ENCODE measurements at regions not wholly inside any gene's neighbourhood (a gene's known extent, or its start where the extent isn't known, plus 50 kb on each side); places are given as distances from the start of the nearest gene placed in this dataset.

DNA sequence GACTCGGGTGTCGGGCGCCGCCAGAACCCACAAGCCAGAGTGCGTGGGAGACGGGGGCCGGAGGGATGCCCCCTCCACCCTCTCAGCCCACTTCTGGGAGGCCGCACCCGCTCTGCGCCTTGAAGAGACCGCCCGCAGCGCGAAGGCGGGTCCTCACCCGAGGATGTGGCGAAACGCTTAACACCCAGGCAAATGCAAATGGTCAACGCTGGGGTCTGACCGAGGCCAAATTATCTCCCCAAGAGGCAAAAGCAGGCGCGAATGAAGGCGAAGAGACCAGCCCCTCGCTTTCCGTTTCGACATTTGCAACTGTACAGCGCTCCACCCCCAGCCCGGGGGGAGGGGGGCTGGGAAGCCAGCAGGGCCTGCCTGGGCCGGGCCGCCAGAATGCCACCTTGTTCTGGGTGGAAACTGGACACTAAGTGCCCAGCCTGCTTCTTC is 137.7 kb upstream of the ZIC3 start:
- TF ChIP-seq POLR2AphosphoS5 (IDR thresholded peaks at IDR 0.05; ENCODE audit: low read depth, low read length) (no peak), SPI1 (IDR thresholded peaks at IDR 0.05; ENCODE audit: low read depth, low read length) (no peak), POLR2A (IDR thresholded peaks at IDR 0.05; ENCODE audit: low read depth, low read length) (no peak), TAF1 (IDR thresholded peaks at IDR 0.05; ENCODE audit: low read depth, low read length) (no peak), POU2F2 (IDR thresholded peaks at IDR 0.05; ENCODE audit: low read depth, low read length) (no peak), PAX5 (IDR thresholded peaks at IDR 0.05; ENCODE audit: insufficient read depth, low read length, severe bottlenecking) (no peak)
- no peak for FAIRE-seq
- DNase-seq (ENCODE audit: insufficient read length, low spot score): no peak

DNA sequence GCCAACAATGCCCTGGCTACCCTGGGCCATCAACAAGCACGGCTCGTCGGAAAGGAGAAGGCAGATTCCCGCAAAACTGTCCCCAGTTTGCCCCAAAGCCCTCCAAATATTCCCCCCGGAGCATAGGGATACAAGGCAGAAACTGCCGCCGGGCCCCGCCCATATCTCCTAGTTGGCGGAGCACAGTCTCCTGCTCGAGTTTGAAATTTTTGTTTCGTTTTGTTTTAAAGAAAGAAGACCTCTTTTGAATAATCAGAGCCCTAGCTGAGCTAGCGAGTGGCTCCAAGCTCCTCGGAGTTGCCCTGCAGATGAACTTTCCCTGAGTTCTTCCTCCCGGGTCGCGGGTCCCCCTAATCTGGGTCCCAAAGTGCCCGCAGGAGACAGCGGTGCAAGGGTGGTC is 138.1 kb upstream of the ZIC3 start:
- TF ChIP-seq POLR2AphosphoS5 (IDR thresholded peaks at IDR 0.05; ENCODE audit: low read depth, low read length): no peak
- no peak for TF ChIP-seq TAF1 (IDR thresholded peaks at IDR 0.05; ENCODE audit: low read depth, low read length)
- no peak for FAIRE-seq
- DNase-seq (ENCODE audit: insufficient read length, low spot score): no peak

DNA sequence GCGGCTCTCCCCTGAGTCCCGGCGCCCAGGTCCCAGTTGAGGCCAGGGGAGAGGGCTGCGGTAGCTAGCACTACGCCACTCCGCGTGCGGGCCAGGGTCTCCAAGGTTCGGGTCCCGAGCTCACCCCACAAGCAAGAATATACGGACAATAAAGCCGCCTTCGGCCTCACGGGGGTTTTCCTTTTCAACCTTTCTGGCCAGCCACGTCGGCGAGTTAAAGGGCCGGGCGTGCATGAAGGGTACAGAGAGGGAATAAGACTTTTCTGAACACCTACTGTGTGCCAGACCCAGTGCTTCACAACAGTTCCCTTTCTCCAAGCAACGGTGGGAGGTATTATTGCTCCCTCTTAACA is 138.5 kb upstream of the ZIC3 start:
- no peak for FAIRE-seq
- DNase-seq (ENCODE audit: insufficient read length, low spot score): no peak
- TF ChIP-seq POU2F2 (IDR thresholded peaks at IDR 0.05; ENCODE audit: low read depth, low read length): no peak
- TF ChIP-seq PAX5 (IDR thresholded peaks at IDR 0.05; ENCODE audit: insufficient read depth, low read length, severe bottlenecking): no peak
- no peak for TF ChIP-seq POLR2AphosphoS5 (IDR thresholded peaks at IDR 0.05; ENCODE audit: low read depth, low read length)
- no peak for TF ChIP-seq TAF1 (IDR thresholded peaks at IDR 0.05; ENCODE audit: low read depth, low read length)
- no peak for TF ChIP-seq SPI1 (IDR thresholded peaks at IDR 0.05; ENCODE audit: low read depth, low read length)
- no peak for TF ChIP-seq POLR2A (IDR thresholded peaks at IDR 0.05; ENCODE audit: low read depth, low read length)

GRCh38 chrX:137426695-137427425 is 139.1 kb upstream of the ZIC3 start:
- no peak for TF ChIP-seq POLR2A (IDR thresholded peaks at IDR 0.05; ENCODE audit: low read depth, low read length)
- TF ChIP-seq POU2F2 (IDR thresholded peaks at IDR 0.05; ENCODE audit: low read depth, low read length): no peak
- no peak for TF ChIP-seq POLR2AphosphoS5 (IDR thresholded peaks at IDR 0.05; ENCODE audit: low read depth, low read length)
- TF ChIP-seq SPI1 (IDR thresholded peaks at IDR 0.05; ENCODE audit: low read depth, low read length): no peak
- no peak for TF ChIP-seq TAF1 (IDR thresholded peaks at IDR 0.05; ENCODE audit: low read depth, low read length)
- TF ChIP-seq PAX5 (IDR thresholded peaks at IDR 0.05; ENCODE audit: insufficient read depth, low read length, severe bottlenecking): no peak
- FAIRE-seq (no peak), DNase-seq (ENCODE audit: insufficient read length, low spot score) (no peak)

GRCh38 chrX:137425986-137426385 is 139.9 kb upstream of the ZIC3 start:
- FAIRE-seq (no peak), DNase-seq (ENCODE audit: insufficient read length, low spot score) (no peak)
- TF ChIP-seq POLR2AphosphoS5 (IDR thresholded peaks at IDR 0.05; ENCODE audit: low read depth, low read length) (no peak), POLR2A (IDR thresholded peaks at IDR 0.05; ENCODE audit: low read depth, low read length) (no peak), PAX5 (IDR thresholded peaks at IDR 0.05; ENCODE audit: insufficient read depth, low read length, severe bottlenecking) (no peak)

DNA sequence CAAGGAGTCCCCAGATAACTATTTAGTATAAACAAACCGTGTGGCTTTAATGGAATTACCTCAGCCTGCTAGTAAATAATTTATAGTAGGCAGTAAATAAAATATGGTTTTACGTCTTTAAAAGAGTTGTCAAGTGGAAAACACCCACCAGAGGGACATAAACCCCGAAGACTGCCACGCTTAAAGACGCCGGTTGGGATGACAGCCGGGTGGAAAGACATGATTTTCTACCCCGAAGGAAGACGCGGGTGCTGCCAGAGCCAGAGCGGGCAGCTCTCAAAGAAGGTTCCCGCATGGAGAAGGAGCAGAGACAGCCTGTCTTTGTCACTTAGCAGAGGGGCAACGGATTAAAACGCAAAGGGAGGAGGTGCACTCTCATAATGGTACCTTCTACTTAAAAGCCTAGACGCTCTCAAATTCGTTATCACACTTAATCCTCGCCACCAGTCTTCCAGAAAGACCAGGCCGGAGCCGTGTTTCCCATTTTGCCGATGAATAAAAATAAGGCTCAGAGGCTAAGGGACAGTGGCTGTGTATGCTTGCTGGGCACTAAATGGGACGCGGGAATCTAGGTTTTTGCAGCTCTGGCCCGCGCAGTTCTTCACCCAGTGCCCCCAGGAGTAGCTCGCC is 140.5 kb upstream of the ZIC3 start:
- TF ChIP-seq TAF1 (IDR thresholded peaks at IDR 0.05; ENCODE audit: low read depth, low read length) (no peak), POLR2A (IDR thresholded peaks at IDR 0.05; ENCODE audit: low read depth, low read length) (no peak)
- DNase-seq (ENCODE audit: insufficient read length, low spot score) (no peak), FAIRE-seq (no peak)

DNA sequence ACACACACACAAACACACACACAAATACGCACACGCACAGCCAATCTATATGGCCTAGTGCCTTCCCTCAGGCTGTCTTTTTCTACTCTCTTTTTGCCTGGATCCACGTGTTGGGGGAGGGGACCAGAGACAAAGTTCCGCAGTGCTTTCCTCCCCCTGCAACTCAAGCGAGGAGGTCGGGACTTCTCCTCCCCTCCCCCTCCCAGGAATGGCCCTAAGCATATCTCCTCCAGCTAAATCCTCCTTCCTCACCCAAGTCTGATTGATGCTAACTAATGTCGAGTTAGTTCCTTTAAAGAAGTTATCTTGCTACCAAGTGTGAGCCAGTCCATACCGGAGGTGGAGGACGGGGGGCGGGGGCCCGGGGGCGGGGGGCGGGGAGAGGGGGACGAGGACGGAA is 141.2 kb upstream of the ZIC3 start:
- no peak for DNase-seq (ENCODE audit: insufficient read length, low spot score)
- no peak for FAIRE-seq
- TF ChIP-seq TAF1 (IDR thresholded peaks at IDR 0.05; ENCODE audit: low read depth, low read length) (no peak), POLR2A (IDR thresholded peaks at IDR 0.05; ENCODE audit: low read depth, low read length) (no peak), SPI1 (IDR thresholded peaks at IDR 0.05; ENCODE audit: low read depth, low read length) (no peak), POLR2AphosphoS5 (IDR thresholded peaks at IDR 0.05; ENCODE audit: low read depth, low read length) (no peak), PAX5 (IDR thresholded peaks at IDR 0.05; ENCODE audit: insufficient read depth, low read length, severe bottlenecking) (no peak), POU2F2 (IDR thresholded peaks at IDR 0.05; ENCODE audit: low read depth, low read length) (no peak)

DNA sequence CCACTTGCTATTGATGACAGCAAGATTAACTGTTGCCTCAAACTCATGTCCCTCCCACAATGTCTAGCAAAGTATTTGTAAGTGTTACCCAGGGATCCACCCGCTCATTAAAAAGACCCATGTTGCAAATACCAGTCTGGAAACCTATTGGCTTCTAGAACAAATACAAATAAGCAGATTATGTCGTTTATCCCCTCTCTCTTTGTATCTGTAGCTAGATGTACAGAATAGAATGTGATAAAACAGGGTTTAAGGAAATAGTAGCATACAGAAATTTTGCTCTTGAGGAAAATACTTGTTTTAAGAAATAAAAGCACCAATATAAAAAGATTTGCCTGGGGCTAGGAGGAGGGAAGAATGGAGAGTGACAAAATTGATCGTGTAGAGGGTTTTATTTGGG is 142.7 kb upstream of the ZIC3 start:
- no peak for TF ChIP-seq POLR2A (IDR thresholded peaks at IDR 0.05; ENCODE audit: low read depth, low read length)
- no peak for TF ChIP-seq SPI1 (IDR thresholded peaks at IDR 0.05; ENCODE audit: low read depth, low read length)
- no peak for TF ChIP-seq POLR2AphosphoS5 (IDR thresholded peaks at IDR 0.05; ENCODE audit: low read depth, low read length)
- TF ChIP-seq POU2F2 (IDR thresholded peaks at IDR 0.05; ENCODE audit: low read depth, low read length): no peak
- no peak for TF ChIP-seq PAX5 (IDR thresholded peaks at IDR 0.05; ENCODE audit: insufficient read depth, low read length, severe bottlenecking)
- no peak for TF ChIP-seq TAF1 (IDR thresholded peaks at IDR 0.05; ENCODE audit: low read depth, low read length)
- DNase-seq (ENCODE audit: insufficient read length, low spot score) (no peak), FAIRE-seq (no peak)

DNA sequence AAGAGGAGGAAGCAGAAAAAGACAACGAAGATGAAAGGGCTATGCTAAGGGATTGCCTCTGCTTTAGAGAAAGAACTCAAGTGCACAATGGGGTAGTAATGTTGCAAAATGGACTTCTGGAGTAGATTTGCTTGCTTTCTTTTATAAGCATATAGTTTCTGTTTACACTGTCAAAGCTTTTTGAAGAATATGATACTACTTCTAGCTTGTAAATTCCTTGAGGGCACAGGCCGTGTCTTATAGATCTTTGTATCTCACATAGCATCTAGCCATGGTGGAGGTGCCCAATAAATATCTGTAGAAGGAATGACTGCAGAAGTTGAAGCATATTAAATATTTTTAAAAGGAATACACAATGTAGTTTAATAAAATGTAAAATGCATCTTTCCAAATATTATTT is 147.8 kb upstream of the ZIC3 start:
- no peak for DNase-seq (ENCODE audit: insufficient read length, low spot score)
- TF ChIP-seq POU2F2 (IDR thresholded peaks at IDR 0.05; ENCODE audit: low read depth, low read length) (no peak), SPI1 (IDR thresholded peaks at IDR 0.05; ENCODE audit: low read depth, low read length) (no peak), POLR2A (IDR thresholded peaks at IDR 0.05; ENCODE audit: low read depth, low read length) (no peak), TAF1 (IDR thresholded peaks at IDR 0.05; ENCODE audit: low read depth, low read length) (no peak), POLR2AphosphoS5 (IDR thresholded peaks at IDR 0.05; ENCODE audit: low read depth, low read length) (no peak), PAX5 (IDR thresholded peaks at IDR 0.05; ENCODE audit: insufficient read depth, low read length, severe bottlenecking) (no peak)
- FAIRE-seq: no peak

GRCh38 chrX:137413190-137413589 is 152.7 kb upstream of the ZIC3 start:
- no peak for DNase-seq (ENCODE audit: insufficient read length, low spot score)
- no peak for FAIRE-seq
- no peak for TF ChIP-seq PAX5 (IDR thresholded peaks at IDR 0.05; ENCODE audit: insufficient read depth, low read length, severe bottlenecking)
- TF ChIP-seq TAF1 (IDR thresholded peaks at IDR 0.05; ENCODE audit: low read depth, low read length): no peak
- TF ChIP-seq POLR2A (IDR thresholded peaks at IDR 0.05; ENCODE audit: low read depth, low read length): no peak
- TF ChIP-seq POU2F2 (IDR thresholded peaks at IDR 0.05; ENCODE audit: low read depth, low read length): no peak
- no peak for TF ChIP-seq SPI1 (IDR thresholded peaks at IDR 0.05; ENCODE audit: low read depth, low read length)
- no peak for TF ChIP-seq POLR2AphosphoS5 (IDR thresholded peaks at IDR 0.05; ENCODE audit: low read depth, low read length)

Measured in GM12891 (cell line).